K562 (cell line): ENCODE measurements at regions not wholly inside any gene's neighbourhood (a gene's known extent, or its start where the extent isn't known, plus 50 kb on each side); places are given as distances from the start of the nearest gene placed in this dataset.
"Not testable (repeated sequence)": the region's sequence is repeated elsewhere in the genome, so short reads cannot be mapped to it uniquely, and the experiment has no call there.

ENCODE experiments used
- ATAC-seq: fragments of 200-7000 bp; cut with Tn5 transposase; 3 replicates; pipeline ENCODE4 v1.9.1; 2020; ENCODE audit warnings: moderate library complexity
- BruUV-seq: library from RNA; stranded (reverse); fragments of 400-500 nt; replicated peaks from 2 replicates; lab custom pipeline; 2021; lab: Mats Ljungman, UMichigan
- CTCF ChIA-PET: fragments of 300-600 bp; formaldehyde crosslinking; extraction: SDS; loops from one replicate; lab custom pipeline; 2021; ENCODE audit warnings: low intra/inter-chr PET ratio; lab: Yijun Ruan, JAX
- POLR2A ChIA-PET: fragments of 300-600, 350-650 bp; sonication (Branson Sonifier 250); formaldehyde crosslinking; extraction: SDS; loops from one replicate; lab custom pipeline; 2021; ENCODE audit warnings: antibody characterized with exemption, inconsistent platforms; lab: Yijun Ruan, JAX
- DNase-seq, 4 experiments: peaks; one replicate each; pipeline versions ENCODE4 v3.0.0 to v3.0.0-alpha.2; 2011 to 2018; ENCODE audit warnings: low spot score in 3 of 4, mixed read lengths in 3 of 4; ENCODE audit errors: extremely low read depth in 1 of 4
- FAIRE-seq: peaks from 2 replicates; lab custom pipeline; 2011; peaks lifted over from hg19 to GRCh38; lab: Jason Lieb, UNC
- H2AFZ ChIP-seq: 2 replicates; pipeline ENCODE4 v1.6.0; 2011; ENCODE audit warnings: low read depth, low read length, control low read depth, inconsistent platforms
- H3K27ac ChIP-seq: fragments of 200-600 bp; 3 replicates; pipeline ENCODE4 v1.8.0; 2011; ENCODE audit warnings: low read depth, mild to moderate bottlenecking, control low read depth, inconsistent platforms, low read length, moderate library complexity, mixed read lengths; ENCODE audit errors: extremely low read depth
- H3K27me3 ChIP-seq, 2 experiments: fragments of 300-600 bp in 1 of 2; 2 replicates in 1 of 2; 3 replicates in 1 of 2; pipeline versions ENCODE4 v1.6.0 to v1.8.0; 2011; ENCODE audit warnings: inconsistent platforms in 2 of 2, low read length in 2 of 2, mild to moderate bottlenecking in 1 of 2, mixed read lengths in 1 of 2, moderate library complexity in 1 of 2; ENCODE audit not compliant: control insufficient read depth in 2 of 2, insufficient read depth in 2 of 2
- H3K36me3 ChIP-seq: fragments of 300-600 bp; 3 replicates; pipeline ENCODE4 v1.8.0; 2011; ENCODE audit warnings: mild to moderate bottlenecking, low read length, inconsistent platforms; ENCODE audit not compliant: control insufficient read depth, insufficient read depth
- H3K4me1 ChIP-seq, 2 experiments: fragments of 200-600 bp in 1 of 2; replicated peaks in 1 of 2; 2 replicates in 1 of 2; 3 replicates in 1 of 2; pipeline versions ENCODE4 v1.5.1 to v1.8.0; 2011; ENCODE audit warnings: inconsistent platforms in 2 of 2, low read length in 2 of 2, mild to moderate bottlenecking in 1 of 2, mixed read lengths in 1 of 2, moderate library complexity in 1 of 2; ENCODE audit not compliant: control insufficient read depth in 2 of 2, insufficient read depth in 2 of 2
- H3K4me2 ChIP-seq: 2 replicates; pipeline ENCODE4 v1.6.1; 2011; ENCODE audit warnings: low read length, control low read depth, inconsistent platforms, mixed read lengths; ENCODE audit not compliant: insufficient read depth
- H3K4me3 ChIP-seq: fragments of 200-600 bp; sonication (generic), shearing (Covaris generic); 2 replicates; pipeline ENCODE4 v1.5.1; 2016; ENCODE audit warnings: control low read depth, inconsistent platforms
- H3K79me2 ChIP-seq: fragments of 200-600 bp; 3 replicates; pipeline ENCODE4 v1.8.0; 2011; ENCODE audit warnings: low read length, inconsistent platforms; ENCODE audit not compliant: control insufficient read depth, insufficient read depth
- H3K9ac ChIP-seq, 2 experiments: 2 replicates each; pipeline versions ENCODE4 v1.6.0 to v1.6.1; 2011; ENCODE audit warnings: low read depth in 2 of 2, low read length in 2 of 2, control low read depth in 1 of 2, inconsistent platforms in 1 of 2, mild to moderate bottlenecking in 1 of 2, mixed read lengths in 1 of 2; ENCODE audit not compliant: insufficient read depth in 1 of 2
- H3K9me1 ChIP-seq: one replicate; pipeline ENCODE4 v1.6.0; 2011; ENCODE audit warnings: inconsistent platforms, mild to moderate bottlenecking, low read length, moderate library complexity; ENCODE audit not compliant: control insufficient read depth, insufficient read depth
- H3K9me3 ChIP-seq: replicated peaks from 2 replicates; pipeline ENCODE4 v1.5.1; 2011; ENCODE audit warnings: low read depth, low read length, inconsistent platforms; ENCODE audit not compliant: control insufficient read depth, insufficient read depth
- H4K20me1 ChIP-seq: replicated peaks from 2 replicates; pipeline ENCODE4 v1.6.1; 2011; ENCODE audit warnings: low read length, inconsistent platforms, mixed read lengths; ENCODE audit not compliant: control insufficient read depth, insufficient read depth
- CBX1 ChIP-seq: sonication (generic); IDR thresholded peaks from 2 replicates; pipeline ENCODE4 v1.6.1; 2016; ENCODE audit warnings: antibody characterized with exemption, low read depth, mild to moderate bottlenecking
- ELF1 ChIP-seq: fragments of 200-800 bp; sonication (Bioruptor generic); IDR thresholded peaks from 2 replicates; pipeline ENCODE4 v1.6.1; 2016; ENCODE audit warnings: missing genetic modification characterization, missing compliant biosample characterization
- FOS ChIP-seq: IDR thresholded peaks from 3 replicates; pipeline ENCODE4 v1.6.1; 2011; ENCODE audit not compliant: insufficient read length; ENCODE audit errors: extremely low read depth
- HCFC1 ChIP-seq: IDR thresholded peaks from 2 replicates; pipeline ENCODE4 v1.6.1; 2012; ENCODE audit warnings: low read depth, low read length, improper control_type of control experiment
- MEF2A ChIP-seq: IDR thresholded peaks from 2 replicates; pipeline ENCODE4 v1.6.1; 2011; ENCODE audit warnings: low read depth, mild to moderate bottlenecking, low read length, moderate library complexity; ENCODE audit not compliant: control insufficient read depth
- SRF ChIP-seq, 2 experiments: fragments of 250-450, 450-650 bp in 1 of 2; sonication (Bioruptor Pico) in 1 of 2; sonication (generic) in 1 of 2; formaldehyde crosslinking; IDR thresholded peaks; 2 replicates each; pipeline versions ENCODE4 v1.5.0 to v1.5.1; 2020 to 2022; ENCODE audit warnings: mild to moderate bottlenecking in 1 of 2, missing genetic modification reagents in 1 of 2
- ZNF140 ChIP-seq: fragments of 250-450 bp; sonication (Bioruptor Pico); IDR thresholded peaks from 2 replicates; pipeline ENCODE4 v1.8.0; 2021; ENCODE audit warnings: moderate library complexity, mild to moderate bottlenecking, inconsistent platforms
- ZNF212 ChIP-seq: fragments of 450-650 bp; formaldehyde crosslinking; IDR thresholded peaks from 2 replicates; pipeline ENCODE4 v1.4.0; 2020; ENCODE audit warnings: mild to moderate bottlenecking
- ZNF707 ChIP-seq: fragments of 250-450 bp; sonication (Bioruptor Pico); conservative IDR thresholded peaks from 2 replicates; pipeline ENCODE4 v1.8.0; 2022; ENCODE audit warnings: inconsistent platforms, mild to moderate bottlenecking, moderate library complexity
- ZZZ3 ChIP-seq: fragments of 450-650 bp; IDR thresholded peaks from 2 replicates; pipeline ENCODE4 v1.6.1; 2016; ENCODE audit warnings: antibody characterized with exemption, mild to moderate bottlenecking, moderate library complexity
- WGBS: fragments of 100-300 bp; shearing (Covaris generic); methylation state at CpG from one replicate; pipeline ENCODE4 v1.1.6; 2016; ENCODE audit warnings: low coverage, mixed read lengths; ENCODE audit not compliant: insufficient coverage; ENCODE audit errors: missing lambda C conversion rate; 5-methylcytosine and 5-hydroxymethylcytosine counted together
- in situ Hi-C: fragments of 300-500 bp; cut with MboI; formaldehyde crosslinking; loops from 4 replicates; pipeline ENCODE4 v1.15.0; 2018; ENCODE audit warnings: inconsistent platforms, mixed read lengths
- intact Hi-C: fragments of 100-400 bp; cut with micrococcal nuclease; formaldehyde crosslinking; loops from 2 replicates; pipeline ENCODE4 v1.14.2; 2022
- TF ChIP-seq, protein P1 (sequence below): fragments of 450-650 bp; formaldehyde crosslinking; IDR thresholded peaks from 2 replicates; pipeline ENCODE4 v1.4.0; 2020; ENCODE audit warnings: mild to moderate bottlenecking, moderate library complexity
- TF ChIP-seq, protein P2 (sequence below): IDR thresholded peaks from 2 replicates; pipeline ENCODE4 v1.6.1; 2011; ENCODE audit warnings: borderline replicate concordance, low read depth, mild to moderate bottlenecking, moderate library complexity, low read length; ENCODE audit not compliant: insufficient read depth, poor library complexity, severe bottlenecking

DNA sequence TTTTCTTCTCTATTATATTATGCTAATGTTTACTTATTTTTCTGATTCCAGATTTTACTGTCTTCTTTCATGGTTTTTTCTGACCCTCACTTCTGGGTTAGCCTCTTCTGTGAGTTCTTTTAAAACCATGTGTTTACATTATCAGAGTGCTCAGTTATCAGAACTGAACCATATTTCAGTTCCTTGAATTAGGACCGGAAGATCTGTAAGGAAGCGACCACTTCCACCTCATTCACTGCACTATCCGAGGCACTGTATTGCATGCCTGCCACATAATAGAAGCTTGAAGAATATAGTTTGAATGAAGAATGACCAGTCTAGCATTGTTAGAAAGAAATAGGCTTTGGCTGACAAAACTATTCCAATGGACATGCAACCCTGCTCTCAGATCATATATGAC is 281.0 kb upstream of the DEPDC1 start (continued):
- TF ChIP-seq, protein P1, sequence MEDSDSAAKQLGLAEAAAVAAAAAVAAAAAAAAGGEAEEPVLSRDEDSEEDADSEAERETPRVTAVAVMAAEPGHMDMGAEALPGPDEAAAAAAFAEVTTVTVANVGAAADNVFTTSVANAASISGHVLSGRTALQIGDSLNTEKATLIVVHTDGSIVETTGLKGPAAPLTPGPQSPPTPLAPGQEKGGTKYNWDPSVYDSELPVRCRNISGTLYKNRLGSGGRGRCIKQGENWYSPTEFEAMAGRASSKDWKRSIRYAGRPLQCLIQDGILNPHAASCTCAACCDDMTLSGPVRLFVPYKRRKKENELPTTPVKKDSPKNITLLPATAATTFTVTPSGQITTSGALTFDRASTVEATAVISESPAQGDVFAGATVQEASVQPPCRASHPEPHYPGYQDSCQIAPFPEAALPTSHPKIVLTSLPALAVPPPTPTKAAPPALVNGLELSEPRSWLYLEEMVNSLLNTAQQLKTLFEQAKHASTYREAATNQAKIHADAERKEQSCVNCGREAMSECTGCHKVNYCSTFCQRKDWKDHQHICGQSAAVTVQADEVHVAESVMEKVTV (CRISPR knock-in tag) = no peak
- TF ChIP-seq, all 486 proteins: peak for 0

DNA sequence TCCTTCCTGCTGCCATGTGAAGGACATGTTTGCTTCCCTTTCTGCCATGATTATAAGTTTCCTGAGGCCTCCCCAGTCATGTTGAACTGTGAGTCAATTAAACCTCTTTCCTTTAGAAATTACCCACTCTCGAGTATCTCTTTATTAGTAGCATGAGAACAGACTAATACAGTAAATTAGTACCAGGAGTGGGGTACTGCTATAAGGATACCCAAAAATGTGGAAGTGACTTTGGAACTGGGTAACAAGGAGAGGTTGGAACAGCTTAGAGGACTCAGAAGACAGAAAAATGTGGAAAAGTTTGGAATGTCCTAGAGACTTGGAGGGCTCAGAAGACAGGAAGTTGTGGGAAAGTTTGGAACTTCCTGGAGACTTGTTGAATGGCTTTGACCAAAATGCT is 283.0 kb upstream of the DEPDC1 start:
- H3K36me3 ChIP-seq, in situ Hi-C loops, H3K9me1 ChIP-seq, H4K20me1 ChIP-seq, H3K4me3 ChIP-seq, DNase-seq, H3K9me3 ChIP-seq, H2AFZ ChIP-seq, CTCF ChIA-PET, H3K4me1 ChIP-seq, POLR2A ChIA-PET, FAIRE-seq, H3K4me2 ChIP-seq, intact Hi-C loops, BruUV-seq, ATAC-seq, H3K27me3 ChIP-seq, H3K27ac ChIP-seq, H3K79me2 ChIP-seq, H3K9ac ChIP-seq: not testable (repeated sequence)
- peak; percentile 83 for TF ChIP-seq ZNF707 (CRISPR knock-in tag)
- WGBS = 0% methylated on average over 1 of the region's 1 CpG

DNA sequence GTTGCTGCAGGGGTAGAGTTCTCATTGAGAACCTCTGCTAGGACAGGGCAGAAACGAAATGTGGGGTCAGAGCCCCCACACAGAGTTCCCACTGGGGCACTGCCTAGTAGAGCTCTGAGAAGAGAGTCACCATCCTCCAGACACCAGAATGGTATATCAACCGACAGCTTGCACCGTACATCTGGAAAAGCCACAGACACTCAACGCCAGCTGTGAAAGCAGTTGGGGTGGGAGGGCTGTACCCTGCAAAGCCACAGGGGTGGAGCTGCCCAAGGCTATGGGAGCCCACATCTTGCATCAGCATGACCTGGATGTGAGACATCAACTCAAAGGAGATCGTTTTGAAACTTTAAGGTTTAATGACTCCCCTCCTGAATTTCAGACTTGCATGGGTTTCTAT is 284.0 kb upstream of the DEPDC1 start:
- no peaks in the 10 kb centered on the region for H3K79me2 ChIP-seq
- H4K20me1 ChIP-seq = no peaks in the 10 kb centered on the region
- H3K4me3 ChIP-seq = no peak overlapping the region
- no TSS peak for BruUV-seq
- no peaks in the 10 kb centered on the region for H3K36me3 ChIP-seq
- ATAC-seq (no peak), FAIRE-seq (no peak), DNase-seq (no peak)
- H3K4me1 ChIP-seq = no peaks in the 10 kb centered on the region
- intact Hi-C loops (no loop called here), in situ Hi-C loops (no loop called here)
- no peaks in the 10 kb centered on the region for H3K9me1 ChIP-seq
- H3K27me3 ChIP-seq = no peaks in the 10 kb centered on the region
- H3K9me3 ChIP-seq = no peaks in the 10 kb centered on the region; the same call in 1 of the 2 replicates
- H3K27ac ChIP-seq = no peak overlapping the region
- no peak overlapping the region for H3K4me2 ChIP-seq
- no peak overlapping the region for H2AFZ ChIP-seq
- no peak overlapping the region for H3K9ac ChIP-seq
- POLR2A ChIA-PET = interaction anchor here (0.6 kb wide), 1 partner anchor 643 kb away, joined by 3 read pairs; no protein-coding TSS in a partner anchor
- CTCF ChIA-PET = no interaction called here
- WGBS = 0% methylated on average over 5 of the region's 5 CpGs
- no peak for TF ChIP-seq CBX1
- no peak for TF ChIP-seq ZNF212 (CRISPR knock-in tag)
- no peak for TF ChIP-seq MEF2A
- TF ChIP-seq ZNF140 (CRISPR knock-in tag) = no peak
- no peak for TF ChIP-seq SRF (CRISPR knock-in tag; IDR thresholded peaks at IDR 0.05)
- no peak for TF ChIP-seq HCFC1
- no peak for TF ChIP-seq ZZZ3
- TF ChIP-seq ELF1 (tag) = no peak
- TF ChIP-seq, protein P2, sequence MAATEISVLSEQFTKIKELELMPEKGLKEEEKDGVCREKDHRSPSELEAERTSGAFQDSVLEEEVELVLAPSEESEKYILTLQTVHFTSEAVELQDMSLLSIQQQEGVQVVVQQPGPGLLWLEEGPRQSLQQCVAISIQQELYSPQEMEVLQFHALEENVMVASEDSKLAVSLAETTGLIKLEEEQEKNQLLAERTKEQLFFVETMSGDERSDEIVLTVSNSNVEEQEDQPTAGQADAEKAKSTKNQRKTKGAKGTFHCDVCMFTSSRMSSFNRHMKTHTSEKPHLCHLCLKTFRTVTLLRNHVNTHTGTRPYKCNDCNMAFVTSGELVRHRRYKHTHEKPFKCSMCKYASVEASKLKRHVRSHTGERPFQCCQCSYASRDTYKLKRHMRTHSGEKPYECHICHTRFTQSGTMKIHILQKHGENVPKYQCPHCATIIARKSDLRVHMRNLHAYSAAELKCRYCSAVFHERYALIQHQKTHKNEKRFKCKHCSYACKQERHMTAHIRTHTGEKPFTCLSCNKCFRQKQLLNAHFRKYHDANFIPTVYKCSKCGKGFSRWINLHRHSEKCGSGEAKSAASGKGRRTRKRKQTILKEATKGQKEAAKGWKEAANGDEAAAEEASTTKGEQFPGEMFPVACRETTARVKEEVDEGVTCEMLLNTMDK = no peak
- no peak for TF ChIP-seq FOS
